ENCODE measurements at regions not wholly inside any gene's neighbourhood (a gene's known extent, or its start where the extent isn't known, plus 50 kb on each side); places are given as distances from the start of the nearest gene placed in this dataset.
"Not testable (repeated sequence)": the region's sequence is repeated elsewhere in the genome, so short reads cannot be mapped to it uniquely, and the experiment has no call there.

GRCh38 chr12:25337916-25338315 lies 87.2 kb upstream of the KRAS start:
- DNase-seq (ENCODE audit: low read depth) = no peak

- DNase-seq (ENCODE audit: low read depth) = no peak
These were observed 81.4 kb upstream of the KRAS start for GRCh38 chr12:25332143-25332542.

GRCh38 chr12:25328072-25328712 lies 77.5 kb upstream of the KRAS start:
- DNase-seq (ENCODE audit: low read depth) = peak; percentile 93

- DNase-seq (ENCODE audit: low read depth) = no peak
These were observed 76.6 kb upstream of the KRAS start for GRCh38 chr12:25327321-25327720.

GRCh38 chr12:25326326-25326725 lies 75.6 kb upstream of the KRAS start:
- DNase-seq (ENCODE audit: low read depth) = no peak

GRCh38 chr12:25324861-25325260 lies 74.1 kb upstream of the KRAS start:
- no peak for DNase-seq (ENCODE audit: low read depth)

GRCh38 chr12:25323581-25323982 lies 72.9 kb upstream of the KRAS start:
- DNase-seq (ENCODE audit: low read depth) = no peak

- no peak for DNase-seq (ENCODE audit: low read depth)
These were observed 72.3 kb upstream of the KRAS start for GRCh38 chr12:25322918-25323531.

- DNase-seq (ENCODE audit: low read depth) = no peak
These were observed 71.6 kb upstream of the KRAS start for GRCh38 chr12:25322351-25322750.

GRCh38 chr12:25321772-25322171 lies 71.0 kb upstream of the KRAS start:
- DNase-seq (ENCODE audit: low read depth) = no peak

GRCh38 chr12:25320123-25321006 lies 69.6 kb upstream of the KRAS start:
- no peak for DNase-seq (ENCODE audit: low read depth)

- no peak for DNase-seq (ENCODE audit: low read depth)
These were observed 68.7 kb upstream of the KRAS start for GRCh38 chr12:25319233-25319984.

GRCh38 chr12:25317553-25317952 lies 66.8 kb upstream of the KRAS start:
- no peak for DNase-seq (ENCODE audit: low read depth)

- DNase-seq (ENCODE audit: low read depth) = no peak
These were observed 64.7 kb upstream of the KRAS start for GRCh38 chr12:25315388-25315787.

- peak; percentile 26 for DNase-seq (ENCODE audit: low read depth)
These were observed 62.7 kb upstream of the KRAS start for GRCh38 chr12:25313266-25313990.

GRCh38 chr12:25311506-25311905 lies 60.8 kb upstream of the KRAS start:
- no peak for DNase-seq (ENCODE audit: low read depth)

- not testable (repeated sequence) for DNase-seq (ENCODE audit: low read depth)
These were observed 59.3 kb upstream of the KRAS start for GRCh38 chr12:25310071-25310470.

GRCh38 chr12:25308756-25309155 lies 58.0 kb upstream of the KRAS start:
- DNase-seq (ENCODE audit: low read depth) = no peak

GRCh38 chr12:25307818-25308217 lies 57.1 kb upstream of the KRAS start:
- no peak for DNase-seq (ENCODE audit: low read depth)

- no peak for DNase-seq (ENCODE audit: low read depth)
These were observed 51.1 kb upstream of the KRAS start for GRCh38 chr12:25301798-25302197.
